Muscle layer of duodenum (tissue), 2 donors: ENCODE measurements at regions not wholly inside any gene's neighbourhood (a gene's known extent, or its start where the extent isn't known, plus 50 kb on each side); places are given as distances from the start of the nearest gene placed in this dataset.
"Not testable (repeated sequence)": the region's sequence is repeated elsewhere in the genome, so short reads cannot be mapped to it uniquely, and the experiment has no call there.

ENCODE experiments used
- H3K27ac ChIP-seq: one replicate; pipeline ENCODE4 v1.7.0; 2013; ENCODE audit warnings: mild to moderate bottlenecking, low read length
- H3K27me3 ChIP-seq: one replicate; pipeline ENCODE4 v1.7.0; 2013; ENCODE audit warnings: low read depth, mild to moderate bottlenecking, control low read depth, low read length
- H3K36me3 ChIP-seq, 2 donors: one replicate each; pipeline ENCODE4 v1.7.0; 2013; ENCODE audit warnings: low read length in 2 of 2, control low read depth in 1 of 2, mild to moderate bottlenecking in 1 of 2; ENCODE audit not compliant: insufficient read depth in 2 of 2, control insufficient read depth in 1 of 2
- H3K4me1 ChIP-seq, 2 donors: one replicate each; pipeline ENCODE4 v1.7.0; 2013; ENCODE audit warnings: low read length in 2 of 2, mild to moderate bottlenecking in 2 of 2, control low read depth in 1 of 2, moderate library complexity in 1 of 2; ENCODE audit not compliant: insufficient read depth in 2 of 2, control insufficient read depth in 1 of 2
- H3K4me3 ChIP-seq, 2 donors: one replicate each; pipeline ENCODE4 v1.7.0; 2013; ENCODE audit warnings: low read length in 2 of 2, low read depth in 1 of 2, mild to moderate bottlenecking in 1 of 2
- H3K9me3 ChIP-seq, 2 donors: one replicate each; pipeline ENCODE4 v1.7.0; 2013; ENCODE audit warnings: low read length in 2 of 2, control low read depth in 1 of 2, mild to moderate bottlenecking in 1 of 2; ENCODE audit not compliant: control insufficient read depth in 1 of 2
- donor health status: healthy.

- no peak overlapping the region for H3K27ac ChIP-seq
Measured at GRCh38 chr15:26214290-26214689, 351.2 kb upstream of the ATP10A start.

GRCh38 chr15:26213427-26213826 is 350.3 kb upstream of the ATP10A start:
- no peak overlapping the region for H3K4me3 ChIP-seq
- no peaks in the 10 kb centered on the region for H3K4me1 ChIP-seq
- no peaks in the 10 kb centered on the region for H3K9me3 ChIP-seq
- no peaks in the 10 kb centered on the region for H3K36me3 ChIP-seq
- H3K27ac ChIP-seq: no peak overlapping the region
- no peaks in the 10 kb centered on the region for H3K27me3 ChIP-seq

More at GRCh38 chr15:26214290-26214689, 351.2 kb upstream of the ATP10A start:
- Histone ChIP-seq H3K4me1 (no peaks in the 10 kb centered on the region), H3K27me3 (no peaks in the 10 kb centered on the region), H3K36me3 (no peaks in the 10 kb centered on the region), H3K9me3 (no peaks in the 10 kb centered on the region), H3K4me3 (no peak overlapping the region)

- H3K4me1 ChIP-seq: no peaks in the 10 kb centered on the region
- H3K9me3 ChIP-seq: no peaks in the 10 kb centered on the region
- H3K36me3 ChIP-seq: no peaks in the 10 kb centered on the region
- no peaks in the 10 kb centered on the region for H3K27me3 ChIP-seq
- no peak overlapping the region for H3K4me3 ChIP-seq
- no peak overlapping the region for H3K27ac ChIP-seq
Measured at GRCh38 chr15:26212109-26212508, 349.0 kb upstream of the ATP10A start.

GRCh38 chr15:26210980-26211379 is 347.9 kb upstream of the ATP10A start:
- H3K27me3 ChIP-seq: no peaks in the 10 kb centered on the region
- H3K9me3 ChIP-seq: no peaks in the 10 kb centered on the region
- no peak overlapping the region for H3K27ac ChIP-seq
- H3K4me3 ChIP-seq: no peak overlapping the region
- H3K4me1 ChIP-seq: no peaks in the 10 kb centered on the region
- no peaks in the 10 kb centered on the region for H3K36me3 ChIP-seq

GRCh38 chr15:26201177-26201858 is 338.2 kb upstream of the ATP10A start:
- H3K4me1 ChIP-seq: no peaks in the 10 kb centered on the region
- H3K9me3 ChIP-seq: no peaks in the 10 kb centered on the region
- no peak overlapping the region for H3K4me3 ChIP-seq
- no peaks in the 10 kb centered on the region for H3K36me3 ChIP-seq
- H3K27me3 ChIP-seq: no peaks in the 10 kb centered on the region
- no peak overlapping the region for H3K27ac ChIP-seq

- Histone ChIP-seq H3K27me3 (no peaks in the 10 kb centered on the region), H3K4me1 (no peaks in the 10 kb centered on the region), H3K27ac (no peak overlapping the region), H3K4me3 (no peak overlapping the region), H3K36me3 (no peaks in the 10 kb centered on the region), H3K9me3 (no peaks in the 10 kb centered on the region)
Measured at GRCh38 chr15:26200427-26200826, 337.3 kb upstream of the ATP10A start.

GRCh38 chr15:26197719-26198118 is 334.6 kb upstream of the ATP10A start:
- Histone ChIP-seq H3K4me1 (no peaks in the 10 kb centered on the region), H3K9me3 (no peaks in the 10 kb centered on the region), H3K27ac (no peak overlapping the region), H3K36me3 (no peaks in the 10 kb centered on the region), H3K4me3 (no peak overlapping the region), H3K27me3 (no peaks in the 10 kb centered on the region)

- H3K9me3 ChIP-seq: no peaks in the 10 kb centered on the region
- H3K4me3 ChIP-seq: no peak overlapping the region
- no peaks in the 10 kb centered on the region for H3K36me3 ChIP-seq
- H3K4me1 ChIP-seq: no peaks in the 10 kb centered on the region
- no peaks in the 10 kb centered on the region for H3K27me3 ChIP-seq
- H3K27ac ChIP-seq: no peak overlapping the region
Measured at GRCh38 chr15:26197060-26197459, 333.9 kb upstream of the ATP10A start.

GRCh38 chr15:26191193-26191592 is 328.1 kb upstream of the ATP10A start:
- H3K4me3 ChIP-seq: no peak overlapping the region
- H3K27me3 ChIP-seq: no peaks in the 10 kb centered on the region
- no peaks in the 10 kb centered on the region for H3K4me1 ChIP-seq
- no peaks in the 10 kb centered on the region for H3K36me3 ChIP-seq
- no peaks in the 10 kb centered on the region for H3K9me3 ChIP-seq
- H3K27ac ChIP-seq: no peak overlapping the region

- H3K27ac ChIP-seq, H3K9me3 ChIP-seq, H3K4me3 ChIP-seq, H3K4me1 ChIP-seq, H3K36me3 ChIP-seq, H3K27me3 ChIP-seq: not testable (repeated sequence)
Measured at GRCh38 chr15:26186138-26186537, 323.0 kb upstream of the ATP10A start.

- Histone ChIP-seq H3K36me3 (no peaks in the 10 kb centered on the region), H3K4me3 (no peak overlapping the region), H3K4me1 (no peaks in the 10 kb centered on the region), H3K9me3 (peaks cover 0 to 5% of the 10 kb centered on the region in 2 donors), H3K27me3 (no peaks in the 10 kb centered on the region), H3K27ac (no peak overlapping the region)
Measured at GRCh38 chr15:26182441-26182840, 319.3 kb upstream of the ATP10A start.

- Histone ChIP-seq H3K36me3 (no peaks in the 10 kb centered on the region), H3K4me1 (no peaks in the 10 kb centered on the region), H3K27me3 (no peaks in the 10 kb centered on the region), H3K27ac (no peak overlapping the region), H3K9me3 (no peaks in the 10 kb centered on the region), H3K4me3 (no peak overlapping the region)
Measured at GRCh38 chr15:26179906-26180305, 316.8 kb upstream of the ATP10A start.
